Hippocampal formation (tissue), 2 donors: ENCODE measurements at regions not wholly inside any gene's neighbourhood (a gene's known extent, or its start where the extent isn't known, plus 50 kb on each side); places are given as distances from the start of the nearest gene placed in this dataset.

Source experiments
- DNase-seq, 2 donors: peaks; one replicate each; lab custom pipeline; 2025; lab: John Stamatoyannopoulos, UW

DNA sequence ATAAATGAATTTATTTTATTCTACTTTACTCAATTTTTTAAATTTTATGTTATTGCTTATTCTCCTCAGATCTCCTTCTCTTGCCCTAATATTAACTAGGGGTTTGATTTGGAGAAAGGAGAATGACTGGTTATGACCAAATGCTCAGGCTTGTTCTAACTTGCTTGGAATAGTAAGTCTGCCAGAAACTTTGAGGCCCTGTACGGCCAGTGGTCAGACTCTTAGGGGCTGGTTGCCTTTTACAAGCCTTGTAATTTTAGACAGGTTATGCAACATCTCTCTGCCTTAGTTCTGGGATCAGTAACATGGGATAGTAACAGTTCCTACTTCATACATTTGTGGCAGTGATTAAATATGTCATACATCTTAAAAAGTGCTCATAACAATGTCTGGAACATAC lies 279.5 kb downstream of the DUSP10 start:
- no peak for DNase-seq

DNA sequence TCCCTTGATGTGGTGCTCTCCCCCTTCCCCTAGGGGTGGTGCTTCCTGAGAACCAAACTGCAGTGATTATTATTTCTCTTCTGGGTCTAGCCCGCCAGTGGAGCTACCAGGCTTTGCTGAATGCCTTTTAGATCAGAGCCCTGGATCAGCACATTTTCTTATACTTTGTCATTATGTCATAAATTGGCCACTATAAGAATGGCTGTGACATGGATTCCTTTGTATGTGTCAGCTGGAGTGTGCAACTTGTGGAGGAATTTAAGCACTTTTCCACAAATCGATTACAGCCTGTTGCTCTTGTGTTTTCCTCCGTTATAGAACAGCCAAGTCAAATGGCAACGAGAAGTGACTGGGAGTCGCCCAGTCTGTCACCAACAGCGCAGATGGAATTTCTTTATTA lies 273.3 kb downstream of the DUSP10 start:
- no peak for DNase-seq

DNA sequence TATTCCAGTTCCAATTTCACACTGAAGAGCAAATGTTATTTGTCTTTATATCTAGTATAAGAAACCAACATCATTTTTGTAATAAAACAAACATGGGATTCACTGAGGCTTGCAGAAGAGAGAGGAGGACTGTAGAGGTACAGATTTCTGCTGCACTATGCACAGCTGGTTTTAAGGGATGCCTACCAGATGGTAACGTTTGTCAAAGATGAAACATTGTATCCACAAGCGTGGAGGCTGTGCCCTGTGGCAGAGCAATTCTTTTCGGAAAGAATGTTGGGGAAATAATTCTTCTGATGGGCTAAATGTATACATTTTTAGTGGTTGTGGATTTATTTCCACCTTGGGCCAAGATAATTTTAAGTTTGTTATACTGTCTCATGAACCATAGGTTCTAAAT lies 272.4 kb downstream of the DUSP10 start:
- no peak for DNase-seq

DNA sequence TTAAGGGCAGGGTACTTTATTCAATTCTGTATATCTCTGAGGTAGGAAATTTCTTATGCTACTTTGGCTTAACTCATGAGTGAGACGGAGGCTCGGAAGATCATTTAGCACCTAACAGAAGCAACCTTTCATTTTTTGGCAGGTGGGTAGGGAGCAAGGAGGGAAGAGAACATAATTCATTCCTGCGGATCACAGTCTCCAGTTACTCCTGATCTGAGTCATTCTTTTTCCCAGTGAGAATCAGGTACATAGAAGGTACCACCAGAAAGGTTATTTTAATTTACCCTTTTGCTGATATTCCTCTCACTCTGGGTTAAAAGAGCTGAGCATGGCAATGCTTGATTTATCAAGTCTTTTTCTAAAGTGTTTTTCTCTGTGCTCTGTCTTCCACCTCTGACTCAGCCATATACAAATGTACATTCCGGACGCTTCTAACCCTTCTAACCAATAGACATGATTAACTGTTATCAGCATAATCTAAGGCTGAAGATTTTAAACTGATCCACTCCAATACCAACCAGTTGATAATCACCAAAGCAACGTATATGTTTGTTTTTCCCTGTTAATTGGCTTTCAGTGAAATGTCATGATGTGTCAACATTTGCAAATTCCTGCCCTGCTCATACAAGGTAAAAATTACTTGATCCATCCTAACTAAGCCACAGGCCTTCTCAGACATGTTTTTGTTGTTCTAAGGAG lies 271.7 kb downstream of the DUSP10 start:
- DNase-seq: no peak

DNA sequence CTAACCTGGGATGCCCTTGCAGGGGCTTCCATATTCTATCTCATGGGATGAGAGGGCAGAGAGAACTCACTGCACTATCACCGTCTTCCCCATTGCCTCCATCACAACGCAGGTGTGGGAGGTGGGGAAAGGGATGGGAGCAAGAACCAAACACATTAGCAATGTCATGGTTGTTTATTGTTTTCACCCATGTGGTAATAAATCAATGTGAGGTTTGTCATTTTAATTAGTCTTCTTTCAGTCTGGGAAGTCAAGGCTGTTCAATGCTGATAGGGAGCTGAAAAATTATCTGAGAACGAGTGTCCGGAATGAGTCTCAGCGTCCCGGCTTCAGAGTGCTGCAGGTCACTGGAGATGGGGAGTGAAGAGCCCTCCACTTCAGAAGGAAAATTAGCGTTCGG lies 268.5 kb downstream of the DUSP10 start:
- no peak for DNase-seq

DNA sequence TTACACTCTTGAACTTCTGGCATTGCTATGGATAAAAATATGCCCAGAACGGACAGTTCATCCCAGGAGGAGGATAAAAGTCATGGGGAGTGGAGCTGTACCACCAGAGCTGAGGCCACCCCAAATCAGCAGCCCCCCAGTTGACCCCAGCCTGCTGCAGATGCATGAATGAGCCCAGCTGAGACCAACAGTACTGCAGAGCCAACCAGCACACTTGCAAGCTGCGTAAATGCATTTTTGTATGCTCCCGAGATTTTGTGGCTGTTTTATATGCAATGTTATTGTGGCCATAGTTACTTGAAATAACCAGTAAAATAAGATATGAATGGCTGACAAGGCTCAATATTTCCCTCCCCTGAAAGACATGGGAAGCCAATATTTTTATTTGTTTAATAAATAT lies 264.6 kb downstream of the DUSP10 start:
- no peak for DNase-seq

DNA sequence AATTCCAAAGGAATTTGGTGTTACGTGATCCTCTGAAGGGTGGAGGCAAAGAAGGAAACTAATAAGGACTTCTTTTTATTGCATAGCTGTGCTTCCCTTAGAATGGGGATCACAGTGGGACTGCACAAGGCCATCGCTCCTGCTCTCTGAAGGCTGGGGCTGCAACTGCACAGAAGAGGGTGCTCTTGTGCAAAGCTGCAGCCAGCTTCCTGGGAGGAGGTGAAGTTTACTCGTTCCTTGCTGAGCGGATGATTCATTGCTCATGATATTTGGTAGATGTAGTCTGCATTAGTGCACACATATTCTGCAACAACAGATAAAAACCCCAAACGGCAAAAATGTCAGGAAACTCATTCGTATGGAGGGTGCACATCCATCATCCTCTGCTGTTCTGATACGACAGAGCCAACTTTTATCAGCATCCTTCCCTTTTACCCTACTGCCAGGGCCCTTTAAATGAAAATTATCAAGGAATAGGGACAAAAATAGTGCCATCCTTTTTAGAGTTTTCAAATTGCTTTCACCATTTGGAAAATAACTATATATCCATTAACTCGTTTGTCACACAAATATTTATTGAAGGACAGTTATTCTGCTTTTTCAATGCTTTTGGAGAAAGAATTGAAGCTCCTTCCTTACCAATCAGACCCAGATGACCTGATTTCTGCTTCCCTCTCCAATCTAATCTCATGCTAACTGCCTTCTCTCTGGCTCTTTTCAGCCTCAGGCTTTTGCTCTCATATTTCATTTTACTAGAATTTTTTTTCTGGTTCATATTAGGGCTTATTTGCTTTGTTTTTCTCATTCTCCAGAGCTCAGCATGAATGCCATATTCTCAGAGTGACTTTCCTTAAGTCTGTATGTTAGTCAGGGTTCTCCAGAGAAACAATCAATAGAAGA lies 263.6 kb downstream of the DUSP10 start:
- peak; percentile 56 to 60 for DNase-seq

DNA sequence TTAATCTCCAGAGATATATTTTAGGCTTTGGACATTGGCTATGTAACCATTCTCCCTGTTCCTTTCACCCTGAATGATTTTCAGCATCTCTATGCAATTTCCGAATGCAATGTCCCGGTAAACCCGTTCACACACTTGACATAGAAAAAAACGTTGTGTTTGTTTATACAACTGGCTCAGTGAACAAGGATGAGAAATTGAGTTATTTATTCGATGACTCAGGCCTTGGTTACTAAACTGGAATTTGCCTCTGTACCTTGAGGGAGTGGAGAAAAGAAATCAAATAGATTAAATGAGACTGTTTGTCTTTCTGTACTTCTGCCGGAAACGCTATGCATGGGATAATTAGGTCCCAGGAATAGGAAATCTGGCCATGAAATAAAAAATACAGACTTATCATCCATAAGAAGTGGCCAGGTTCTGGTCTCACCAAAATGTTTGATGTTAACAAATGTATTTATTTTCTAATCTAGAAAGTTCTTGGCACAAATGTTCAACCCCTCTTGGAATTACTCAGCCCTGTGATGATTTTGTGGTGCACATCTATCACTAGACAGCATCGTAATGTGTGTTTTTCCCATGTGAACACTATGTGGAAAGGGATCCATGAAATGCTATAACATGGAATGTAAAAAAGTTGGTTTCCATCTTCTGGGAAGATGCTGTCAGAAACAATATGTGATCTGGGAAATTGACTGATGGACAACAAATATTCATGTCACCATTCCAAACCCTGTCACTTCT lies 253.9 kb downstream of the DUSP10 start:
- no peak for DNase-seq

DNA sequence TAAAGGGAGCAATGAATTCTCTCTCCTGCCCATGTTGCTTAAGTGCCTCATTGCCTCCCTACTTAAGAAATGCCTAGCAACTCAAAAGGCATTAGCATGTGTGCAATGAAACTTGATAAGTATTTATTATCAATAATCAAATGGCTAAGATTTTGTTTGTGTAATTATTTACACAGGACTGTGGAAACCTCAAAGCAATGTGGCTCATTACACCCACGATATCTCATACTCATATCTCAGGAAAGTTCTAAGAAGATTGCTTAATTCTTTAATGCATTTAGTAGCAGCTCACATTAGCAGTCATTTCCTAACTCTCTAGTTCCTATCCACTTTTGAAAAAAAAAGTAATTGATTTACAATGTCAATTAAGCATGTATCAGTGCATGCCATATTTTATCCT lies 253.3 kb downstream of the DUSP10 start:
- no peak for DNase-seq

DNA sequence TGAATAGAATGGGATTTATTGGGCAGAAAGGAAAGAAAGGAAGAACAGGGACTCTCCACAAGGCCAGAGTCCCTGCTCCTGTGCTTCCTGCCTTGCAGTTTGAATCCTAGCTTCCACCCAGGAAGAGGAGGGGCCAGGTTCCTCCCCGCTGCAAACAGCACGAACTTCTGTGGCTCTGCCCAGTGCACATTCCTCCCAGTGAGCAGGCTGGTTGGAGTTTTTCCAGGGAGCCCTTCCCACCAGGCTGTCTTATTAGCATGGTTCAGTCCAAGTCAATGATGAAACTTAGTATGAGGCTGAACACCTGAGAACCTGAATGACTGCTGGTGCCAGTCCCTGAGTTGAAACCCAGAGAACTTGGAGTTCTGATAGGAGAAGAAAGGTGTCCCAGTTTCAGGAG lies 247.2 kb downstream of the DUSP10 start:
- DNase-seq: no peak

DNA sequence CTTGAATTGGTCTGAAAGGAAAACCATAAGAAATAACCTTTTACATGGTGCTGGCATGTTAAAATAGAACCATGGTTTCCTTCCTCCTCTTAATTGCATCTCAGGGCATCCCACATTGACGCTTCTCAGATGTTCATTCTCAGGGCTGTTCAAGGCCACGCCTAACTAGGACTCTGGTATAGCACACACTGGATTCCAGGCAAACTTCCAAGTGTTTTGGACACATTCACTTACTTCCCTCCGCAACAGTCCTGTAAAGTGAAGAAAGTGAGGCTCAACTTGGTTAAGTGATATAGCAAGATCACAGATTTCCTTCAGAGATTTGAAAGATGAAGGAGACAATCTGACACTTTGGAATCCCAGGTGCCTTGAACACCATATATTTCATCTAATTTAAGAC lies 244.8 kb downstream of the DUSP10 start:
- DNase-seq: no peak

DNA sequence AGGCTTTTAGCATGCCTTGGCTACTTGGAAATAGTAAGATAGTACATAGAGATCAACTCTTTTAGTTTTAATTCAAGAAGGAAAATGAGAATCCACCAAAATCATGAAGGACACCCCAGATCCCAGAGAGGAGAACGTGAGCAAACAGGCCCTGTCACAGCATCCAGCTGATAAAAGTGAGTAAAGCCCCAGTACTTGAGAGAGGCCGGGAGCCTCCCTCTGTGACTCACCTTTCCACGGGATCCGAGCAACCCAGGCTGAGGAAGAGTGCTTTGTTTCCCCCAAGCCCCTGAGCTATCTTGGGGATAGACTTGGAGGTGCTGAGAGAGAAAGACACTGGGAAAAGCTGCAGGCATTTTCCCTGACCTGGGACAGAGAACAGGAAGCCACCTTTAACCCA lies 238.6 kb downstream of the DUSP10 start:
- DNase-seq: no peak

DNA sequence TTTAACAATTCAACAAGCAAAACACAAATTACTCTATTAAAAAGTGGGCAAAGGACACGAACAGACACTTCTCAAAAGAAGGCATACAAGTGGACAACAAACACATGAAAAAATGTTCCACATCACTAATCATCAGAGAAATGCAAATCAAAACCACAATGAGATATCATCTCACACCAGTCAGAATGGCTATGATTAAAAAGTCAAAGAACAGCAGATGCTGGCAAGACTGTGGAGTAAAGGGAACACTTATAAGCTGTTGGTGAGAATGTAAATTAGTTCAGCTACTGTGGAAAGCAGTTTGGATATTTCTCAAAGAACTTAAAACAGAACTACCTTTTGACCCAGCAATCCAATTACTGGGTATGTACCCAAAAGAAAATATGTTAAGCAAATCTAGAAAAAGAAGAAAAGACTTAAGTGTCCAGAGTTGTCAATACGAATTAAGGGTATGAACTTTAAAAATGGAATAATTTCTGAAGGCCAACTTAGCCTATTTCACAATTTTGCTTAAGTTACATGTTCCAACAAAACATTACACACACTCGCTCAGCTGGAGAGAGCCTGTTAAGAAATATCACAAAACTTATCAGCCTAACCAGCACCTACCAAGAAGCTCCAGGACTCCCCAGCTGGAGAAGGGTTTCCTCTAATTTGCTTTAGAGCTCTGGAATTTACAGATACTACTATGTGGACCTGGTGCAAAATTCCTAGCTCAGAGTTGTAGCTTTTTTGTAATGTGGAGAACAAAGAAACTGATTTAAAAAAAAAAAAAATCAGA lies 232.1 kb downstream of the DUSP10 start:
- DNase-seq: no peak

DNA sequence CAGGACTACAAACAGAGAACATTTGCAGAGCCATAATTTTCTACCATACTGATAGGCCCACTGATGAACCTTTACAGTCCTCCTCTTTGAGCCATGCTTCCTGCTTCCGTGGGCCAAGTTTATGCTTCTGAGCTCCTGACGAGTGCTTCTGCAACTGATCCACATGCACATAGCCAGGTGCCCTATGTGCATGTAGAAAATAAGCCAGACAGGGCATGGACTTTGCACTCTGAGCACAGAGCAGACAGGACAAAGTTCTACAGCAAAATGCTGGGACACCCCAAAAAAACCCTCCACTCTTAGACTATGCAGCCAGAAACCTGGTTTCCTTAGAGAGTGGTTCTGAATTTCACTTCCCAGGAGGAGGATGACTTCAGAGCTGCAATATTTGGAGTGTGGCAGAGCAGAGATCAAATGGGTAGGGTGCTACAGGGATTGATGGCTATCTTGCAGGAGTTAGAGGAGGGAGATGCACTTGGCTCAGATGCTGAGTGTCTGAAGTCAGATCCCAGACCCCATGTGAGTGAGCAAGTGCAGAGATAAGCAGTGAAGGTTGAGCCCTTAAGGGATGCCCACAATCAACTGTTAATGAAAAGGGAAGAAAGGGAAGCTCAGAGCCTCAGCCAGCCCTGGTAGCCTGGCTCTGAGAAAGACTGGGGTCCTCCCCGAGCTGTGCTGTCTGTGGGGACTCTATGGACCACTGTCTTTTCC lies 230.9 kb downstream of the DUSP10 start:
- DNase-seq: no peak

DNA sequence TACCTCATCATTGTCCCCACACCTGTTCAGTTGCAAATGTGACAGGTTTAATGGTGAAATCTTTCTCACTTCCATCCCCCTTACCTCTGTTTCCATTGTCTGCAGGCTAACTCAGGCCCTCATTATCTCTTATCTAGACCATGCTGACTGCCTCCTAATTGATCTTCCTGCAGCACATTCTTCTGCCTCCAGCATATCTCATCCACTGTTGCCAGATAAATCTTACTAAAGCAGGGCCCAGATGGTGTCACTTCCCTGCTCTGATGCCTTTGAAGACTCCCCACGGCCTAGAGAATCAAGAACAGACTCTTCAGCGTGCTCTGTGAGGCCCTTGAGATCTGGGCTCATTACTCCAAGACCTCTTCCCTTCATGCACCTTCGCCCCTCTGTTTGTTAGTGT lies 230.1 kb downstream of the DUSP10 start:
- DNase-seq: no peak

DNA sequence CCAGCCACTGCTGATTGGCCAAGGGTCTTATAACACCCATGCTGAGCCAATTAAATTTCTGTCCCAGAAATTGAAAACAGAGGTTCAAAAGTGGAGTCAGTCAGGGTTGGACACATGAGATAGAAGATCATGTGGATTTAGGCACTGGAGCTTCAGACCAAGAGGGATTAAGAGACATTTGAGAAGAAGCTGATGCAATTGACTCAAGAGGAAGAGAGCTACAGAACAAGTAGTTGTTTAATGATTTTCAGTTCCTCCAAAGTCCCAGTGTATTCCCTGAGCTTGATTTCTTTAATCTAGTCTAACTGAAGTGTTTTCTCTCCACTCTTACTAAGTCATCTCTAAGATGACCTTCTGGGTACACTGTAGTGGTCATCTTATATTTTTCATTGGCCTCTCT lies 227.1 kb downstream of the DUSP10 start:
- no peak for DNase-seq

DNA sequence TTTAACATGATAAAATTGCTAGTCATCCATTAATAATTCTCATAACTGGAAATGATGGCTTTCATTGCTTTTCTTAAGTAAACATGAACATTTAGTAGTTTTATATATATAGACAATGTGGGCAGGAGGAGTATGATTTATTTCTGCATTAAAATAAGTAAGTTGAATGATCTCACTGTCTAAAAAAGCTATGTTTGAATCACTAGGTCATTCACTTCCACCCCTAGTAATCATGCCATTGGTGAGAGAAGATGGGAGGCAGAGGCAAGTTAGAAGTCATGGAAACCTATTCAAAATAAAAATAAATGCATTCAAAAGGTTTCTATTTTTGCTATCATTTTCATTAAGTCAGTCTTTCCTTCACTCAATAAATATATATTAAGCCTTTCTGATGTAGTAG lies 226.4 kb downstream of the DUSP10 start:
- no peak for DNase-seq

DNA sequence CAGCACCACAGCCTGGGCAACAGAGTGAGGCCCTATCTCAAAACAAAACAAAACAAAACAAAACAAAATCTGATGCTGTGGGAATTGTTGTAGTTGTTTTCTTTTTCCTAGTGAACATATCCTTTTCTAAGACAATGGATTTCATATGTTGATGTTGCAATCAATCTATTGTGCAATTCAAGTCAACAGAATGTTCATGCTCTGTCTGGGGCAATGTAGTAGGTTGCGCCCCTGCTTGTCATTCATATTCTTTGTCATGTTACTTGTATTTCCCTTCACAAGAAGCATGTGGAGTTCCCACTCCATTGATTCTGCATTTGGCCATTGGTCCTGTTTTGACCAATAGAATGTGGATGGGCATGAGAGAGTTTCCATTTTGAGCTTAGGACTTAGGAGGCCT lies 223.9 kb downstream of the DUSP10 start:
- no peak for DNase-seq

DNA sequence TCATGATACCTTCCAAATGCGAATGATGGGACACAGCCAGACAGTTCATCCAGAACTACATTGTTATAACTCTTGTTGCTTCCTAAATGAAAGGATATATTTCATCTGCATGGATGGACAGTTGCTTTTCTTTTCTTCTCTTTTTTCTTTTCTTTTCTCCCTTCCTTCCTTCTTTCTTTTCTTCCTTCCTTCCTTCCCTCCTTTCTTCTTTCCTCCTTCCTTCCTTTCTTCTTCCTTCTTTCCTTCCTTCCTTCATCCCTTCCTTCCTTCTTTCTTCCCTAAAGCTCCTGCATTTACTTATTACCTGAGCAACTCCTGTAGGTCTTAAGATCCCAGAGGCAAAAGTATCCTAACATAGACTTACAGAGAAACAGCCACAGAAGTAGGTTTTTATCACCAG lies 221.6 kb downstream of the DUSP10 start:
- no peak for DNase-seq

DNA sequence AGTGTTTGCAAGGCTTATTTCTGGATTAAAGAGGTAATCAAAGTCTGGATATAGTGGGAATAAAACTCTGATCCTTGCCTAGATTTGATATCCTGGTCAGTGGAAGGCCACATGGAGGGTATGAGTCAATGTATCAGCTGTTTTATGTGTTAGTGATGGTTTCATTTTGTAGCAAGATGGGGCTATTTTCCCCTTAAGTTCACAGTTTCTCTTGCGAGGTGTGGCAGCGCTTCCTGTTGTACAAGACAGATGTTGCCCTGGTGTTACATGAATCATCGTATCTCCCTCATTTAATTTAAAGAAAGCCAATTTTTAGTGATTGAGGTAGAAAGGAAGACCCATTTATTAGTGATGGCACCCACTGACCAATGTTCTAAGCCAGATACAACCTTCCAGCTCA lies 220.2 kb downstream of the DUSP10 start:
- no peak for DNase-seq

DNA sequence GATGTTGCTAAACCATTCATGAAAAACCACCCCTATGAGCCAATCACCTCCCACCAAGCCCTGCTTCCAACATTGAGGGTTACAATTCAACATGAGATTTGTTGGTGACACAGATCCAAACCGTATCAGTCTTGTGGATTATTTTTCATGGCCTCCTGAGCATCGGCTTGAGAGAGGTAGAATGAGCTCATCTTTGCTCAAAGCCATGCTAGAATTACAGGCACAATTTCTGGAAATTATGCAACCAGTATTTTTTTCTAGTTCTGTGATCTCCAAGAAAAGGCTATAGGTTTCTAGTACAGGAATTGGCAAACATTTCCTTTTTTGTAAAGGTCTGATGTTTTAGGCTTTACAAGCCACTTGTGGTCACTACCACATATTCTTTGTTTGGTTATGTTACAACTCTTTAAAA lies 219.4 kb downstream of the DUSP10 start:
- no peak for DNase-seq
